Activated CD8-positive, alpha-beta memory T cell treated with anti-CD3 and anti-CD28 coated beads for 36 hours (primary cell): ENCODE measurements at regions not wholly inside any gene's neighbourhood (a gene's known extent, or its start where the extent isn't known, plus 50 kb on each side); places are given as distances from the start of the nearest gene placed in this dataset.

ENCODE experiments used
- CTCF ChIA-PET: fragments of 350-600 bp; sonication (Branson Sonifier 250); formaldehyde crosslinking; loops from one replicate; lab custom pipeline; 2021; ENCODE audit warnings: antibody characterized with exemption; lab: Charles Lee
- POLR2A ChIA-PET: fragments of 350-600 bp; sonication (Branson Sonifier 250); formaldehyde crosslinking; loops from one replicate; lab custom pipeline; 2021; ENCODE audit warnings: antibody characterized with exemption; lab: Charles Lee

GRCh38 chr6:26202201-26202611 lies 115.0 kb downstream of the HFE start:
- CTCF ChIA-PET: no interaction called here
- POLR2A ChIA-PET: no interaction called here

GRCh38 chr6:26202811-26203583 lies 115.8 kb downstream of the HFE start:
- CTCF ChIA-PET: no interaction called here
- POLR2A ChIA-PET: interaction anchor here (0.7 to 1.2 kb wide), 3 partner anchors 12 to 79 kb away, joined by 3 to 4 read pairs (median 3); a partner anchor contains a TSS

- ChIA-PET CTCF (interaction anchor here (0.6 to 2.9 kb wide), 4 partner anchors 10 to 27 kb away, joined by 3 to 16 read pairs (median 3); a partner anchor contains a TSS), POLR2A (interaction anchor here (0.6 to 2.7 kb wide), 11 partner anchors 9 to 375 kb away, joined by 3 to 71 read pairs (median 7); a partner anchor contains a TSS)
Observed at GRCh38 chr6:26204332-26205160, 117.3 kb downstream of the HFE start.

GRCh38 chr6:26205161-26205624 lies 118.0 kb downstream of the HFE start:
- ChIA-PET CTCF (interaction anchor here (0.7 to 2.9 kb wide), 3 partner anchors 10 to 17 kb away, joined by 3 to 16 read pairs (median 3); a partner anchor contains a TSS), POLR2A (interaction anchor here (0.7 to 2.7 kb wide), 10 partner anchors 9 to 374 kb away, joined by 3 to 71 read pairs (median 8); a partner anchor contains a TSS)

GRCh38 chr6:26205625-26206574 lies 118.7 kb downstream of the HFE start:
- POLR2A ChIA-PET: interaction anchor here (0.7 to 2.7 kb wide), 7 partner anchors 9 to 79 kb away, joined by 4 to 71 read pairs (median 10); a partner anchor contains a TSS
- CTCF ChIA-PET: interaction anchor here (0.5 to 2.9 kb wide), 3 partner anchors 9 to 51 kb away, joined by 3 to 16 read pairs (median 4); a partner anchor contains a TSS

- ChIA-PET POLR2A (interaction anchor here (2.1 kb wide), 1 partner anchor 10 kb away, joined by 14 read pairs; a partner anchor contains a TSS), CTCF (interaction anchor here (0.7 to 2.9 kb wide), 2 partner anchors 10 to 64 kb away, joined by 3 to 16 read pairs; a partner anchor contains a TSS)
Observed at GRCh38 chr6:26206868-26207801, 119.9 kb downstream of the HFE start.

GRCh38 chr6:26211963-26212362 lies 124.7 kb downstream of the HFE start:
- POLR2A ChIA-PET: no interaction called here

GRCh38 chr6:26213334-26214075 lies 126.3 kb downstream of the HFE start:
- POLR2A ChIA-PET: interaction anchor here (4.2 kb wide), 1 partner anchor 9 kb away, joined by 71 read pairs; a partner anchor contains a TSS
- CTCF ChIA-PET: interaction anchor here (1.3 kb wide), 1 partner anchor 25 kb away, joined by 4 read pairs; no protein-coding TSS in a partner anchor

More at GRCh38 chr6:26211963-26212362, 124.7 kb downstream of the HFE start:
- CTCF ChIA-PET: no interaction called here

- CTCF ChIA-PET: interaction anchor here (0.7 to 1.6 kb wide), 8 partner anchors 10 to 152 kb away, joined by 3 read pairs; a partner anchor contains a TSS
- POLR2A ChIA-PET: interaction anchor here (0.6 to 4.6 kb wide), 16 partner anchors 10 to 918 kb away, joined by 3 to 181 read pairs (median 25); a partner anchor contains a TSS
Observed at GRCh38 chr6:26214803-26215584, 127.8 kb downstream of the HFE start.

GRCh38 chr6:26215585-26216358 lies 128.5 kb downstream of the HFE start:
- ChIA-PET CTCF (interaction anchor here (0.7 to 2.6 kb wide), 12 partner anchors 10 to 153 kb away, joined by 3 to 16 read pairs (median 4); a partner anchor contains a TSS), POLR2A (interaction anchor here (0.6 to 4.6 kb wide), 29 partner anchors 8 to 1599 kb away, joined by 3 to 181 read pairs (median 14); a partner anchor contains a TSS)

- ChIA-PET POLR2A (interaction anchor here (0.5 to 4.6 kb wide), 34 partner anchors 9 to 1924 kb away, joined by 3 to 181 read pairs (median 8); a partner anchor contains a TSS), CTCF (interaction anchor here (1.1 to 2.6 kb wide), 8 partner anchors 11 to 154 kb away, joined by 3 to 16 read pairs (median 8); a partner anchor contains a TSS)
Observed at GRCh38 chr6:26216359-26216885, 129.2 kb downstream of the HFE start.

- POLR2A ChIA-PET: interaction anchor here (0.5 to 4.6 kb wide), 32 partner anchors 9 to 1923 kb away, joined by 3 to 181 read pairs (median 8); a partner anchor contains a TSS
Observed at GRCh38 chr6:26216886-26217713, 129.9 kb downstream of the HFE start.

GRCh38 chr6:26217714-26218075 lies 130.5 kb downstream of the HFE start:
- POLR2A ChIA-PET: interaction anchor here (1.2 to 4.6 kb wide), 12 partner anchors 8 to 929 kb away, joined by 3 to 181 read pairs (median 25); a partner anchor contains a TSS
- CTCF ChIA-PET: interaction anchor here (2.6 kb wide), 1 partner anchor 12 kb away, joined by 16 read pairs; a partner anchor contains a TSS

More at GRCh38 chr6:26216886-26217713, 129.9 kb downstream of the HFE start:
- CTCF ChIA-PET: interaction anchor here (0.5 to 2.6 kb wide), 7 partner anchors 11 to 164 kb away, joined by 3 to 16 read pairs (median 10); a partner anchor contains a TSS
